ENCODE measurements at regions not wholly inside any gene's neighbourhood (a gene's known extent, or its start where the extent isn't known, plus 50 kb on each side); places are given as distances from the start of the nearest gene placed in this dataset.
A peak's percentile ranks its signal among the peaks of the same experiment; 100 is the strongest.

- no peak overlapping the region for H3K27ac ChIP-seq (ENCODE audit: low read length)
- no peak overlapping the region for H3K4me3 ChIP-seq (ENCODE audit: low read length)
- peaks cover 10% of the 10 kb centered on the region; the same call in 1 of the 2 replicates for H3K4me1 ChIP-seq (ENCODE audit: insufficient read depth, low read length)
- H3K4me2 ChIP-seq (ENCODE audit: low read length), result no peak overlapping the region
- H3F3A ChIP-seq (ENCODE audit: low read length, unreplicated experiment), result no peaks in the 10 kb centered on the region
- DNase-seq (no peak), ATAC-seq (peak; percentile 53; the same call in 1 of the 2 replicates)
- ChIA-PET CTCF (no interaction called here), POLR2A (ENCODE audit: unreplicated experiment) (no interaction called here)
- TF ChIP-seq CTCF (conservative IDR thresholded peaks at IDR 0.05; ENCODE audit: low read depth, low read length), result peak; percentile 60
- no peak for TF ChIP-seq EZH2phosphoT487 (IDR thresholded peaks at IDR 0.05; ENCODE audit: borderline replicate concordance, low read length)
- no peak for TF ChIP-seq EZH2 (IDR thresholded peaks at IDR 0.05; ENCODE audit: low read length, unreplicated experiment)
- H3K9me3 ChIP-seq (ENCODE audit: low read length), result no peaks in the 10 kb centered on the region
- no peak overlapping the region for H3K9ac ChIP-seq (ENCODE audit: low read length)
- H3K9me2 ChIP-seq (replicated peaks; ENCODE audit: low read length), result no peaks in the 10 kb centered on the region
- H3K27me3 ChIP-seq (ENCODE audit: low read length), result no peaks in the 10 kb centered on the region
- intact Hi-C loops (cut with micrococcal nuclease), result no loop called here
- H2AFZ ChIP-seq (ENCODE audit: low read length), result no peak overlapping the region
- no peaks in the 10 kb centered on the region for H3K79me2 ChIP-seq (ENCODE audit: low read length)
- no peaks in the 10 kb centered on the region for H4K20me1 ChIP-seq (ENCODE audit: low read length)
- no peaks in the 10 kb centered on the region for H3K36me3 ChIP-seq (ENCODE audit: low read depth, low read length)
- no TSS peak for BruUV-seq (replicated peaks)
Measured at GRCh38 chr17:77266891-77267341, 126.1 kb downstream of the SEC14L1 start.

GRCh38 chr17:77269696-77270681, 129.2 kb downstream of the SEC14L1 start:
- Histone ChIP-seq H3K4me1 (ENCODE audit: insufficient read depth, low read length) (peaks cover 14% of the 10 kb centered on the region; the same call in 1 of the 2 replicates), H3K4me3 (ENCODE audit: low read length) (no peak overlapping the region), H3K9me3 (ENCODE audit: low read length) (no peaks in the 10 kb centered on the region), H3F3A (ENCODE audit: low read length, unreplicated experiment) (no peaks in the 10 kb centered on the region), H3K9me2 (replicated peaks; ENCODE audit: low read length) (no peaks in the 10 kb centered on the region), H2AFZ (ENCODE audit: low read length) (no peak overlapping the region), H3K9ac (ENCODE audit: low read length) (no peak overlapping the region), H4K20me1 (ENCODE audit: low read length) (no peaks in the 10 kb centered on the region), H3K27me3 (ENCODE audit: low read length) (no peaks in the 10 kb centered on the region), H3K79me2 (ENCODE audit: low read length) (no peaks in the 10 kb centered on the region), H3K36me3 (ENCODE audit: low read depth, low read length) (no peaks in the 10 kb centered on the region), H3K27ac (ENCODE audit: low read length) (peak overlapping the region; percentile 4; the same call in 1 of the 2 replicates), H3K4me2 (ENCODE audit: low read length) (no peak overlapping the region)
- TF ChIP-seq CTCF (conservative IDR thresholded peaks at IDR 0.05; ENCODE audit: low read depth, low read length) (no peak), EZH2phosphoT487 (IDR thresholded peaks at IDR 0.05; ENCODE audit: borderline replicate concordance, low read length) (no peak), EZH2 (IDR thresholded peaks at IDR 0.05; ENCODE audit: low read length, unreplicated experiment) (no peak)
- ChIA-PET CTCF (no interaction called here), POLR2A (ENCODE audit: unreplicated experiment) (no interaction called here)
- peak; percentile 43 for DNase-seq
- no peak; the same call in 1 of the 2 replicates for ATAC-seq
- intact Hi-C loops (cut with micrococcal nuclease), result no loop called here
- no TSS peak for BruUV-seq (replicated peaks)

- intact Hi-C loops (cut with micrococcal nuclease), result no loop called here
- no peaks in the 10 kb centered on the region for H3K27me3 ChIP-seq (ENCODE audit: low read length)
- no peak overlapping the region for H3K27ac ChIP-seq (ENCODE audit: low read length)
- no peaks in the 10 kb centered on the region for H3F3A ChIP-seq (ENCODE audit: low read length, unreplicated experiment)
- no peak overlapping the region for H3K4me2 ChIP-seq (ENCODE audit: low read length)
- no TSS peak for BruUV-seq (replicated peaks)
- H3K79me2 ChIP-seq (ENCODE audit: low read length), result no peaks in the 10 kb centered on the region
- H2AFZ ChIP-seq (ENCODE audit: low read length), result no peak overlapping the region
- TF ChIP-seq EZH2phosphoT487 (IDR thresholded peaks at IDR 0.05; ENCODE audit: borderline replicate concordance, low read length) (no peak), EZH2 (IDR thresholded peaks at IDR 0.05; ENCODE audit: low read length, unreplicated experiment) (no peak), CTCF (conservative IDR thresholded peaks at IDR 0.05; ENCODE audit: low read depth, low read length) (no peak)
- H3K9me3 ChIP-seq (ENCODE audit: low read length), result no peaks in the 10 kb centered on the region
- H3K9ac ChIP-seq (ENCODE audit: low read length), result no peak overlapping the region
- H3K9me2 ChIP-seq (replicated peaks; ENCODE audit: low read length), result no peaks in the 10 kb centered on the region
- peaks cover 14% of the 10 kb centered on the region; the same call in 1 of the 2 replicates for H3K4me1 ChIP-seq (ENCODE audit: insufficient read depth, low read length)
- ATAC-seq (no peak), DNase-seq (no peak)
- H3K4me3 ChIP-seq (ENCODE audit: low read length), result no peak overlapping the region
- ChIA-PET CTCF (no interaction called here), POLR2A (ENCODE audit: unreplicated experiment) (no interaction called here)
- H4K20me1 ChIP-seq (ENCODE audit: low read length), result no peaks in the 10 kb centered on the region
- no peaks in the 10 kb centered on the region for H3K36me3 ChIP-seq (ENCODE audit: low read depth, low read length)
Measured at GRCh38 chr17:77271411-77271810, 130.6 kb downstream of the SEC14L1 start.

Measured in PC-3 (cell line).